ENCODE measurements at regions not wholly inside any gene's neighbourhood (a gene's known extent, or its start where the extent isn't known, plus 50 kb on each side); places are given as distances from the start of the nearest gene placed in this dataset.

- TF ChIP-seq ARID4B (CRISPR knock-in tag; IDR thresholded peaks at IDR 0.05; ENCODE audit: borderline replicate concordance): no peak
- no peak for TF ChIP-seq NR2C2 (CRISPR knock-in tag; IDR thresholded peaks at IDR 0.05)
- TF ChIP-seq MXD4 (CRISPR knock-in tag; IDR thresholded peaks at IDR 0.05; ENCODE audit: borderline replicate concordance): no peak
- TF ChIP-seq IRF1 (CRISPR knock-in tag; IDR thresholded peaks at IDR 0.05): no peak
- TF ChIP-seq ZNF671 (CRISPR knock-in tag; IDR thresholded peaks at IDR 0.05): no peak
- TF ChIP-seq TP53 (CRISPR knock-in tag; IDR thresholded peaks at IDR 0.05): no peak
- no peak for TF ChIP-seq STAT6 (CRISPR knock-in tag; conservative IDR thresholded peaks at IDR 0.05; ENCODE audit: low read depth)
- TF ChIP-seq ATF2 (CRISPR knock-in tag; IDR thresholded peaks at IDR 0.05; ENCODE audit: borderline replicate concordance, low read depth): no peak
- TF ChIP-seq ESRRA (CRISPR knock-in tag; IDR thresholded peaks at IDR 0.05; ENCODE audit: borderline replicate concordance): no peak
- TF ChIP-seq ETV6 (CRISPR knock-in tag; IDR thresholded peaks at IDR 0.05): no peak
- TF ChIP-seq ELF4 (CRISPR knock-in tag; IDR thresholded peaks at IDR 0.05; ENCODE audit: low read depth): no peak
These were observed 50.2 kb upstream of the WSCD1 start (continued) for GRCh38 chr17:6019959-6020358.

- DNase-seq (ENCODE audit: low spot score) (no peak), ATAC-seq (no peak)
- H3K36me3 Mint-ChIP-seq: no peaks in the 10 kb centered on the region
- H3K27ac Mint-ChIP-seq: no peak overlapping the region
- no peak overlapping the region for H3K4me3 Mint-ChIP-seq
- ChIA-PET POLR2A (no interaction called here), CTCF (no interaction called here)
- H3K4me1 Mint-ChIP-seq: peaks cover 18% of the 10 kb centered on the region
- H3K27me3 Mint-ChIP-seq (ENCODE audit: low read depth): no peaks in the 10 kb centered on the region
- H3K9me3 Mint-ChIP-seq: peaks cover 12% of the 10 kb centered on the region
- no peak for TF ChIP-seq ZMAT4 (CRISPR knock-in tag; IDR thresholded peaks at IDR 0.05)
- no peak for TF ChIP-seq ETV6 (CRISPR knock-in tag; IDR thresholded peaks at IDR 0.05)
- no peak for TF ChIP-seq ELF4 (CRISPR knock-in tag; IDR thresholded peaks at IDR 0.05; ENCODE audit: low read depth)
- no peak for TF ChIP-seq AFF4 (CRISPR knock-in tag; IDR thresholded peaks at IDR 0.05; ENCODE audit: borderline replicate concordance)
- no peak for TF ChIP-seq KAT7 (CRISPR knock-in tag; IDR thresholded peaks at IDR 0.05; ENCODE audit: borderline replicate concordance)
- no peak for TF ChIP-seq JAZF1 (CRISPR knock-in tag; IDR thresholded peaks at IDR 0.05)
- TF ChIP-seq GRHL2 (CRISPR knock-in tag; IDR thresholded peaks at IDR 0.05; ENCODE audit: insufficient replicate concordance, severe bottlenecking): no peak
- TF ChIP-seq ZNF416 (CRISPR knock-in tag; IDR thresholded peaks at IDR 0.05): no peak
- TF ChIP-seq ARID4B (CRISPR knock-in tag; IDR thresholded peaks at IDR 0.05; ENCODE audit: borderline replicate concordance): no peak
These were observed 49.7 kb upstream of the WSCD1 start for GRCh38 chr17:6020376-6021010.
